A549 (cell line): ENCODE measurements at regions not wholly inside any gene's neighbourhood (a gene's known extent, or its start where the extent isn't known, plus 50 kb on each side); places are given as distances from the start of the nearest gene placed in this dataset.

Experiments
- ATAC-seq, 2 experiments: fragments of 200-7000 bp in 1 of 2; fragments of >200 bp in 1 of 2; cut with Nextera tagmentation in 1 of 2; cut with Tn5 transposase in 1 of 2; 3 replicates each; pipeline versions ENCODE4 v1.8.0 to v1.9.1; 2018 to 2020; ENCODE audit warnings: mild to moderate bottlenecking in 1 of 2, moderate library complexity in 1 of 2
- CTCF ChIA-PET: fragments of 300-600 bp; sonication (Branson Sonifier 250); formaldehyde crosslinking; extraction: SDS; loops from one replicate; lab custom pipeline; 2021; ENCODE audit warnings: antibody characterized with exemption, inconsistent platforms; lab: Yijun Ruan, JAX
- POLR2A ChIA-PET: fragments of 350-600 bp; formaldehyde crosslinking; extraction: SDS; loops from one replicate; lab custom pipeline; 2021; ENCODE audit warnings: antibody characterized with exemption, inconsistent platforms; lab: Yijun Ruan, JAX
- DNase-seq, 2 experiments: peaks; one replicate each; pipeline versions ENCODE4 v3.0.0 to v3.0.0-alpha.2; 2011 to 2016; ENCODE audit warnings: low read depth in 1 of 2, low spot score in 1 of 2
- FAIRE-seq: peaks from 2 replicates; lab custom pipeline; 2011; peaks lifted over from hg19 to GRCh38; lab: Jason Lieb, UNC
- H3K27ac ChIP-seq, 2 experiments: fragments of >200 bp; sonication (Bioruptor Twin); formaldehyde crosslinking; 3 replicates each; pipeline ENCODE4 v1.5.1; 2016 to 2017
- H3K4me1 ChIP-seq: fragments of >200 bp; sonication (Bioruptor Twin); formaldehyde crosslinking; 3 replicates; pipeline ENCODE4 v1.6.1; 2016
- H3K4me2 ChIP-seq: fragments of >200 bp; sonication (Bioruptor Twin); formaldehyde crosslinking; 3 replicates; pipeline ENCODE4 v1.6.1; 2016
- H3K4me3 ChIP-seq: fragments of >200 bp; sonication (Bioruptor Twin); formaldehyde crosslinking; 3 replicates; pipeline ENCODE4 v1.5.1; 2016
- H3K9me3 ChIP-seq: fragments of >200 bp; sonication (Bioruptor Twin); formaldehyde crosslinking; 3 replicates; pipeline ENCODE4 v1.6.1; 2016
- ATOH8 ChIP-seq: fragments of 250-450 bp; sonication (Bioruptor Pico); IDR thresholded peaks from 2 replicates; pipeline ENCODE4 v1.5.0; 2020; ENCODE audit warnings: low read depth, mild to moderate bottlenecking, moderate library complexity
- BHLHE40 ChIP-seq: IDR thresholded peaks from 2 replicates; pipeline ENCODE4 v1.6.1; 2012; ENCODE audit warnings: low read depth, low read length, inconsistent platforms
- CBX2 ChIP-seq: fragments of 200-600 bp; sonication (generic); IDR thresholded peaks from 2 replicates; pipeline ENCODE4 v1.6.1; 2016; ENCODE audit warnings: low read depth, mild to moderate bottlenecking, borderline replicate concordance
- CEBPB ChIP-seq, 2 experiments: fragments of >200 bp in 1 of 2; sonication (Bioruptor Twin) in 1 of 2; formaldehyde crosslinking in 1 of 2; IDR thresholded peaks; 2 replicates each; pipeline ENCODE4 v1.6.1; 2012 to 2016
- CTCF ChIP-seq: fragments of >200 bp; sonication (Bioruptor Twin); formaldehyde crosslinking; IDR thresholded peaks from 3 replicates; pipeline ENCODE4 v1.5.1; 2016
- EHF ChIP-seq: fragments of 250-450 bp; sonication (Bioruptor Pico); IDR thresholded peaks from 2 replicates; pipeline ENCODE4 v1.5.0; 2020; ENCODE audit warnings: mild to moderate bottlenecking
- ESRRA ChIP-seq: fragments of 150-350 bp; IDR thresholded peaks from 2 replicates; pipeline ENCODE4 v1.6.1; 2014; ENCODE audit warnings: mild to moderate bottlenecking, low read length, borderline replicate concordance
- FOSL2 ChIP-seq, 2 experiments: fragments of 450-650 bp in 1 of 2; fragments of >200 bp in 1 of 2; sonication (Bioruptor Twin) in 1 of 2; formaldehyde crosslinking; IDR thresholded peaks; 2 replicates each; pipeline versions ENCODE4 v1.5.0 to v1.6.1; 2016 to 2020; ENCODE audit warnings: mild to moderate bottlenecking in 1 of 2, moderate library complexity in 1 of 2
- HDAC2 ChIP-seq: fragments of 200-600 bp; sonication (generic); IDR thresholded peaks from 2 replicates; pipeline ENCODE4 v1.6.1; 2016
- HES2 ChIP-seq: fragments of >200 bp; sonication (Bioruptor Twin); formaldehyde crosslinking; IDR thresholded peaks from 2 replicates; pipeline ENCODE4 v1.6.1; 2016
- HEYL ChIP-seq: fragments of 250-450 bp; sonication (Bioruptor Pico); IDR thresholded peaks from 2 replicates; pipeline ENCODE4 v1.8.0; 2021; ENCODE audit warnings: mild to moderate bottlenecking, moderate library complexity
- HOXB13 ChIP-seq: fragments of 250-450 bp; sonication (Bioruptor Pico); IDR thresholded peaks from 2 replicates; pipeline ENCODE4 v1.5.0; 2020; ENCODE audit warnings: low read depth, mild to moderate bottlenecking, moderate library complexity
- HOXB5 ChIP-seq: fragments of 250-450 bp; sonication (Bioruptor Pico); IDR thresholded peaks from 2 replicates; pipeline ENCODE4 v1.5.0; 2020; ENCODE audit warnings: mild to moderate bottlenecking, moderate library complexity
- MAFK ChIP-seq: fragments of 450-650 bp; IDR thresholded peaks from 2 replicates; pipeline ENCODE4 v1.6.1; 2014; ENCODE audit not compliant: partially characterized antibody
- MYC ChIP-seq: IDR thresholded peaks from 2 replicates; pipeline ENCODE4 v1.6.1; 2012; ENCODE audit warnings: mild to moderate bottlenecking, inconsistent platforms, low read length, improper control_type of control experiment, borderline replicate concordance
- NPAS2 ChIP-seq: fragments of 250-450 bp; sonication (Bioruptor Pico); IDR thresholded peaks from 2 replicates; pipeline ENCODE4 v1.8.0; 2022; ENCODE audit warnings: mild to moderate bottlenecking, moderate library complexity, borderline replicate concordance
- PHF8 ChIP-seq: fragments of 200-600 bp; sonication (generic); IDR thresholded peaks from 2 replicates; pipeline ENCODE4 v1.6.1; 2016; ENCODE audit warnings: low read depth, mild to moderate bottlenecking, antibody characterized with exemption, moderate library complexity, borderline replicate concordance
- POLR2AphosphoS2 ChIP-seq: conservative IDR thresholded peaks from 2 replicates; pipeline ENCODE4 v1.6.1; 2012; ENCODE audit warnings: low read length, improper control_type of control experiment, inconsistent platforms
- RARB ChIP-seq: fragments of 250-450 bp; sonication (Bioruptor Pico); IDR thresholded peaks from 2 replicates; pipeline ENCODE4 v1.8.0; 2021; ENCODE audit warnings: mild to moderate bottlenecking, moderate library complexity
- SMC3 ChIP-seq: fragments of >200 bp; sonication (Bioruptor Twin); formaldehyde crosslinking; IDR thresholded peaks from 3 replicates; pipeline ENCODE4 v1.6.1; 2018; ENCODE audit warnings: inconsistent platforms
- USF2 ChIP-seq: fragments of 450-650 bp; IDR thresholded peaks from 2 replicates; pipeline ENCODE4 v1.6.1; 2014; ENCODE audit warnings: antibody characterized with exemption
- ZC3H11A ChIP-seq: fragments of 450-650 bp; IDR thresholded peaks from 2 replicates; pipeline ENCODE4 v1.6.1; 2014; ENCODE audit warnings: antibody characterized with exemption, mild to moderate bottlenecking
- ZNF302 ChIP-seq: fragments of 250-450 bp; sonication (Bioruptor Pico); IDR thresholded peaks from 2 replicates; pipeline ENCODE4 v1.9.0; 2021; ENCODE audit warnings: inconsistent platforms, mild to moderate bottlenecking, moderate library complexity
- WGBS: methylation state at CpG from one replicate; pipeline ENCODE4 v1.1.6; 2017; ENCODE audit errors: missing lambda C conversion rate; 5-methylcytosine and 5-hydroxymethylcytosine counted together
- TF ChIP-seq, protein P1 (sequence below): fragments of >200 bp; sonication (Bioruptor Twin); formaldehyde crosslinking; IDR thresholded peaks from 3 replicates; pipeline ENCODE4 v1.6.1; 2016
- TF ChIP-seq, protein P2 (sequence below): IDR thresholded peaks from 2 replicates; pipeline ENCODE4 v1.6.1; 2012
- TF ChIP-seq, protein P3 (sequence below): IDR thresholded peaks from 2 replicates; pipeline ENCODE4 v1.6.1; 2012

- TF ChIP-seq HES2 (no peak), FOSL2 (IDR thresholded peaks at IDR 0.05) (no peak), FOSL2 (CRISPR knock-in tag; IDR thresholded peaks at IDR 0.05) (no peak), HDAC2 (no peak), BHLHE40 (no peak)
- TF ChIP-seq, protein P1, sequence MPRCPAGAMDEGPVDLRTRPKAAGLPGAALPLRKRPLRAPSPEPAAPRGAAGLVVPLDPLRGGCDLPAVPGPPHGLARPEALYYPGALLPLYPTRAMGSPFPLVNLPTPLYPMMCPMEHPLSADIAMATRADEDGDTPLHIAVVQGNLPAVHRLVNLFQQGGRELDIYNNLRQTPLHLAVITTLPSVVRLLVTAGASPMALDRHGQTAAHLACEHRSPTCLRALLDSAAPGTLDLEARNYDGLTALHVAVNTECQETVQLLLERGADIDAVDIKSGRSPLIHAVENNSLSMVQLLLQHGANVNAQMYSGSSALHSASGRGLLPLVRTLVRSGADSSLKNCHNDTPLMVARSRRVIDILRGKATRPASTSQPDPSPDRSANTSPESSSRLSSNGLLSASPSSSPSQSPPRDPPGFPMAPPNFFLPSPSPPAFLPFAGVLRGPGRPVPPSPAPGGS, result no peak
- TF ChIP-seq, protein P2, sequence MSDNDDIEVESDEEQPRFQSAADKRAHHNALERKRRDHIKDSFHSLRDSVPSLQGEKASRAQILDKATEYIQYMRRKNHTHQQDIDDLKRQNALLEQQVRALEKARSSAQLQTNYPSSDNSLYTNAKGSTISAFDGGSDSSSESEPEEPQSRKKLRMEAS, result no peak
Measured at GRCh38 chr18:45337477-45337876, 277.8 kb upstream of the SLC14A2 start (continued).

GRCh38 chr18:45339810-45340550 is 275.3 kb upstream of the SLC14A2 start:
- H3K9me3 ChIP-seq, result no peaks in the 10 kb centered on the region
- TF ChIP-seq MAFK (no peak), SMC3 (no peak), ZNF302 (no peak), POLR2AphosphoS2 (no peak), NPAS2 (no peak), USF2 (no peak), CEBPB (IDR thresholded peaks at IDR 0.05) (no peak), EHF (CRISPR knock-in tag) (no peak), HEYL (CRISPR knock-in tag) (no peak)
- DNase-seq (no peak), ATAC-seq (no peak), FAIRE-seq (no peak)
- CTCF ChIA-PET, result no interaction called here
- no peak overlapping the region for H3K27ac ChIP-seq
- H3K4me2 ChIP-seq, result no peak overlapping the region
- no peaks in the 10 kb centered on the region for H3K4me1 ChIP-seq
- POLR2A ChIA-PET, result no interaction called here
- WGBS, result 12% methylated on average over 4 of the region's 4 CpGs
- H3K4me3 ChIP-seq, result no peak overlapping the region

DNA sequence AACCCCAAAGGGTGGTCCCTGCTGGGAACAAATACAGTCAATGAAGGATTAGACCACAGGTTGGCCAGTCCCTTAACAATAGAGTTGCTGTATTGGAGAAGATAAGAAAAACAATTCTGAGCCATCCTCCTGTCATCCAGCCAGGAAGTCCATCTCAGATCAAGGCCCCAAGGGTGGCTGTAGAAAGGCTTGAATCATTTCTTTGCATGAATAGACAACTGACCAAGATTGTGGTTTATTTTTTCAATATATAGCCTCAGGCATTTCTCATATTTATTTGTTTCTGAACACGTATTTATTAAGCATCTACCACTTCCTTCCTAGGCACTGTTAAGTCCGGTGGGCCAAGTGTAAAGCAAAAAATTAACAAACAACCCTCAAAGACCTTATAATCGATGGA is 274.4 kb upstream of the SLC14A2 start:
- Histone ChIP-seq H3K9me3 (no peaks in the 10 kb centered on the region), H3K4me3 (no peak overlapping the region), H3K27ac (no peak overlapping the region), H3K4me2 (no peak overlapping the region), H3K4me1 (no peaks in the 10 kb centered on the region)
- ChIA-PET CTCF (no interaction called here), POLR2A (no interaction called here)
- TF ChIP-seq ATOH8 (CRISPR knock-in tag), result no peak
- no peak for TF ChIP-seq ESRRA
- no peak for TF ChIP-seq ZNF302
- TF ChIP-seq, protein P3, sequence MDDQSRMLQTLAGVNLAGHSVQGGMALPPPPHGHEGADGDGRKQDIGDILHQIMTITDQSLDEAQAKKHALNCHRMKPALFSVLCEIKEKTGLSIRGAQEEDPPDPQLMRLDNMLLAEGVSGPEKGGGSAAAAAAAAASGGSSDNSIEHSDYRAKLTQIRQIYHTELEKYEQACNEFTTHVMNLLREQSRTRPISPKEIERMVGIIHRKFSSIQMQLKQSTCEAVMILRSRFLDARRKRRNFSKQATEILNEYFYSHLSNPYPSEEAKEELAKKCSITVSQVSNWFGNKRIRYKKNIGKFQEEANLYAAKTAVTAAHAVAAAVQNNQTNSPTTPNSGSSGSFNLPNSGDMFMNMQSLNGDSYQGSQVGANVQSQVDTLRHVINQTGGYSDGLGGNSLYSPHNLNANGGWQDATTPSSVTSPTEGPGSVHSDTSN, result no peak
- no peak for TF ChIP-seq ZC3H11A
- TF ChIP-seq, protein P2, result no peak
- no peak for TF ChIP-seq HOXB13 (CRISPR knock-in tag)
- TF ChIP-seq MYC, result no peak
- TF ChIP-seq CBX2, result no peak
- no peak for TF ChIP-seq PHF8
- TF ChIP-seq HOXB5, result no peak
- no peak for TF ChIP-seq RARB
- no peak for TF ChIP-seq USF2
- TF ChIP-seq CTCF, result no peak
- ATAC-seq (no peak), DNase-seq (no peak), FAIRE-seq (no peak)
- 23% methylated on average over 3 of the region's 3 CpGs for WGBS
